Breast epithelium (tissue), 3 donors: ENCODE measurements at regions not wholly inside any gene's neighbourhood (a gene's known extent, or its start where the extent isn't known, plus 50 kb on each side); places are given as distances from the start of the nearest gene placed in this dataset.

Source experiments
- CTCF ChIP-seq, 3 donors: fragments of 450-650 bp; IDR thresholded peaks; one replicate each; pipeline ENCODE4 v1.5.1; 2016 to 2017; ENCODE audit warnings: antibody characterized with exemption in 3 of 3, mild to moderate bottlenecking in 3 of 3, moderate library complexity in 3 of 3
- POLR2A ChIP-seq: fragments of 450-650 bp; IDR thresholded peaks from one replicate; pipeline ENCODE4 v1.6.1; 2016; ENCODE audit warnings: antibody characterized with exemption, mild to moderate bottlenecking, moderate library complexity
- POLR2AphosphoS5 ChIP-seq, 3 donors: sonication (generic); formaldehyde crosslinking; IDR thresholded peaks; one replicate each; pipeline ENCODE4 v1.6.1; 2017; ENCODE audit warnings: antibody characterized with exemption in 3 of 3

- TF ChIP-seq CTCF (IDR thresholded peaks at IDR 0.05) (no peak), POLR2A (no peak), POLR2AphosphoS5 (IDR thresholded peaks at IDR 0.05) (no peak)
These were observed 464.5 kb upstream of the TGFBR2 start for GRCh38 chr3:30141927-30142326.
